GM12873 (cell line): ENCODE measurements at regions not wholly inside any gene's neighbourhood (a gene's known extent, or its start where the extent isn't known, plus 50 kb on each side); places are given as distances from the start of the nearest gene placed in this dataset.

Source experiments
- TF ChIP-seq, protein P1 (sequence below): IDR thresholded peaks from 2 replicates; pipeline ENCODE4 v1.5.1; 2012; ENCODE audit warnings: low read depth, mild to moderate bottlenecking, moderate library complexity, low read length, control low read depth; ENCODE audit not compliant: insufficient read depth; ENCODE audit errors: missing control alignments

DNA sequence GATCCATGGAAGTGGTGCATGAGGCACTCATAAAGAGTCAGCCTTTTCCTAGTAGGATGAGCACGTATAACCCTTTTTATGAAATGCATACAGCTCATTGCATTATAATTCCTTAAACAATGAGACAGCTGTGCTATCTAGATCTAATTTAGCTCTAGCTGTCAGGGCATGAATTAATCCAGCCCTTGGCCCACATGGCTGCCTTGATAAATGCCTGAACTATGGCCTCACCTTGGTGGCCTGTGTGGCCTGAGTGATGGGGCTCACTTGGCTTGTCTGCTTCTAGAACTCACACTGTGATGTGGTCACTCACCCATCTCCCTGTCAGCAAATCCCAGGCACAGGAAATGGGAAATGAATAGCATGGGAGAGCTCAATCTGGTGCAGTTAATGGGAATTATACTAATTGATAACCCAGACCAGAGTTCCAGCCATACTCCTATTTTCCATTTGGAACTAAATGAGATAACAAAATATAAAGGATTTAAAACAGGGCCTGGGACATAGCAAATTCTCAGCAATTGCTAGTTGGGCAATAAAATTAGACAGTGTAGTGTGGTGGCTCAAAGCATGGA lies 153.6 kb downstream of the HS3ST2 start:
- TF ChIP-seq, protein P1, sequence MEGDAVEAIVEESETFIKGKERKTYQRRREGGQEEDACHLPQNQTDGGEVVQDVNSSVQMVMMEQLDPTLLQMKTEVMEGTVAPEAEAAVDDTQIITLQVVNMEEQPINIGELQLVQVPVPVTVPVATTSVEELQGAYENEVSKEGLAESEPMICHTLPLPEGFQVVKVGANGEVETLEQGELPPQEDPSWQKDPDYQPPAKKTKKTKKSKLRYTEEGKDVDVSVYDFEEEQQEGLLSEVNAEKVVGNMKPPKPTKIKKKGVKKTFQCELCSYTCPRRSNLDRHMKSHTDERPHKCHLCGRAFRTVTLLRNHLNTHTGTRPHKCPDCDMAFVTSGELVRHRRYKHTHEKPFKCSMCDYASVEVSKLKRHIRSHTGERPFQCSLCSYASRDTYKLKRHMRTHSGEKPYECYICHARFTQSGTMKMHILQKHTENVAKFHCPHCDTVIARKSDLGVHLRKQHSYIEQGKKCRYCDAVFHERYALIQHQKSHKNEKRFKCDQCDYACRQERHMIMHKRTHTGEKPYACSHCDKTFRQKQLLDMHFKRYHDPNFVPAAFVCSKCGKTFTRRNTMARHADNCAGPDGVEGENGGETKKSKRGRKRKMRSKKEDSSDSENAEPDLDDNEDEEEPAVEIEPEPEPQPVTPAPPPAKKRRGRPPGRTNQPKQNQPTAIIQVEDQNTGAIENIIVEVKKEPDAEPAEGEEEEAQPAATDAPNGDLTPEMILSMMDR, result no peak
